ENCODE measurements at regions not wholly inside any gene's neighbourhood (a gene's known extent, or its start where the extent isn't known, plus 50 kb on each side); places are given as distances from the start of the nearest gene placed in this dataset.

- TF ChIP-seq, protein P1, sequence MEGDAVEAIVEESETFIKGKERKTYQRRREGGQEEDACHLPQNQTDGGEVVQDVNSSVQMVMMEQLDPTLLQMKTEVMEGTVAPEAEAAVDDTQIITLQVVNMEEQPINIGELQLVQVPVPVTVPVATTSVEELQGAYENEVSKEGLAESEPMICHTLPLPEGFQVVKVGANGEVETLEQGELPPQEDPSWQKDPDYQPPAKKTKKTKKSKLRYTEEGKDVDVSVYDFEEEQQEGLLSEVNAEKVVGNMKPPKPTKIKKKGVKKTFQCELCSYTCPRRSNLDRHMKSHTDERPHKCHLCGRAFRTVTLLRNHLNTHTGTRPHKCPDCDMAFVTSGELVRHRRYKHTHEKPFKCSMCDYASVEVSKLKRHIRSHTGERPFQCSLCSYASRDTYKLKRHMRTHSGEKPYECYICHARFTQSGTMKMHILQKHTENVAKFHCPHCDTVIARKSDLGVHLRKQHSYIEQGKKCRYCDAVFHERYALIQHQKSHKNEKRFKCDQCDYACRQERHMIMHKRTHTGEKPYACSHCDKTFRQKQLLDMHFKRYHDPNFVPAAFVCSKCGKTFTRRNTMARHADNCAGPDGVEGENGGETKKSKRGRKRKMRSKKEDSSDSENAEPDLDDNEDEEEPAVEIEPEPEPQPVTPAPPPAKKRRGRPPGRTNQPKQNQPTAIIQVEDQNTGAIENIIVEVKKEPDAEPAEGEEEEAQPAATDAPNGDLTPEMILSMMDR (optimal IDR thresholded peaks at IDR 0.05 in 1 of 3, IDR thresholded peaks at IDR 0.05 in 1 of 3, conservative IDR thresholded peaks at IDR 0.05 in 1 of 3; ENCODE audit: extremely low read depth in 1 of 3, insufficient read depth in 2 of 3, low read length in 3 of 3) = no peak
- no peak for TF ChIP-seq EZH2 (IDR thresholded peaks at IDR 0.05; ENCODE audit: low read length)
These were observed 185.3 kb downstream of the CCNG2 start for GRCh38 chr4:77342170-77342810.
